GM19238 (cell line): ENCODE measurements at regions not wholly inside any gene's neighbourhood (a gene's known extent, or its start where the extent isn't known, plus 50 kb on each side); places are given as distances from the start of the nearest gene placed in this dataset.
"Not testable (repeated sequence)": the region's sequence is repeated elsewhere in the genome, so short reads cannot be mapped to it uniquely, and the experiment has no call there.

Experiments used
- DNase-seq: peaks from one replicate; pipeline ENCODE4 v3.0.0; 2011; ENCODE audit warnings: low spot score; ENCODE audit not compliant: insufficient read length

GRCh38 chr2:16763493-16763899, 97.9 kb upstream of the CYRIA start:
- DNase-seq: no peak

- DNase-seq: no peak
These were observed 97.4 kb upstream of the CYRIA start for GRCh38 chr2:16763056-16763455.

- DNase-seq: no peak
These were observed 94.8 kb upstream of the CYRIA start for GRCh38 chr2:16760426-16760825.

GRCh38 chr2:16756831-16757644, 91.4 kb upstream of the CYRIA start:
- DNase-seq: peak; percentile 50

- no peak for DNase-seq
These were observed 89.8 kb upstream of the CYRIA start for GRCh38 chr2:16755442-16755841.

GRCh38 chr2:16753025-16753424, 87.4 kb upstream of the CYRIA start:
- not testable (repeated sequence) for DNase-seq

- DNase-seq: not testable (repeated sequence)
These were observed 85.2 kb upstream of the CYRIA start for GRCh38 chr2:16750925-16751214.

GRCh38 chr2:16750175-16750924, 84.7 kb upstream of the CYRIA start:
- no peak for DNase-seq

GRCh38 chr2:16748511-16749266, 83.1 kb upstream of the CYRIA start:
- DNase-seq: not testable (repeated sequence)

GRCh38 chr2:16747689-16748088, 82.1 kb upstream of the CYRIA start:
- DNase-seq: no peak

GRCh38 chr2:16747257-16747656, 81.6 kb upstream of the CYRIA start:
- DNase-seq: no peak

- no peak for DNase-seq
These were observed 81.2 kb upstream of the CYRIA start for GRCh38 chr2:16746833-16747232.

- no peak for DNase-seq
These were observed 80.7 kb upstream of the CYRIA start for GRCh38 chr2:16746329-16746728.

- DNase-seq: no peak
These were observed 79.8 kb upstream of the CYRIA start for GRCh38 chr2:16745466-16745865.

GRCh38 chr2:16744521-16744920, 78.9 kb upstream of the CYRIA start:
- DNase-seq: no peak

- no peak for DNase-seq
These were observed 76.4 kb upstream of the CYRIA start for GRCh38 chr2:16742026-16742425.

GRCh38 chr2:16741498-16741897, 75.9 kb upstream of the CYRIA start:
- no peak for DNase-seq

- DNase-seq: no peak
These were observed 74.3 kb upstream of the CYRIA start for GRCh38 chr2:16739778-16740581.

GRCh38 chr2:16738361-16739225, 73.0 kb upstream of the CYRIA start:
- DNase-seq: no peak

GRCh38 chr2:16737812-16738211, 72.2 kb upstream of the CYRIA start:
- DNase-seq: no peak
